Superior temporal gyrus (tissue), 1 donor: ENCODE measurements at regions not wholly inside any gene's neighbourhood (a gene's known extent, or its start where the extent isn't known, plus 50 kb on each side); places are given as distances from the start of the nearest gene placed in this dataset.

Experiments
- DNase-seq: peaks from one replicate; pipeline ENCODE4 v3.0.0-alpha.2; 2016; ENCODE audit errors: extremely low spot score

- DNase-seq: no peak
Observed at GRCh38 chr13:44242766-44243165, 130.9 kb upstream of the SERP2 start.

DNA sequence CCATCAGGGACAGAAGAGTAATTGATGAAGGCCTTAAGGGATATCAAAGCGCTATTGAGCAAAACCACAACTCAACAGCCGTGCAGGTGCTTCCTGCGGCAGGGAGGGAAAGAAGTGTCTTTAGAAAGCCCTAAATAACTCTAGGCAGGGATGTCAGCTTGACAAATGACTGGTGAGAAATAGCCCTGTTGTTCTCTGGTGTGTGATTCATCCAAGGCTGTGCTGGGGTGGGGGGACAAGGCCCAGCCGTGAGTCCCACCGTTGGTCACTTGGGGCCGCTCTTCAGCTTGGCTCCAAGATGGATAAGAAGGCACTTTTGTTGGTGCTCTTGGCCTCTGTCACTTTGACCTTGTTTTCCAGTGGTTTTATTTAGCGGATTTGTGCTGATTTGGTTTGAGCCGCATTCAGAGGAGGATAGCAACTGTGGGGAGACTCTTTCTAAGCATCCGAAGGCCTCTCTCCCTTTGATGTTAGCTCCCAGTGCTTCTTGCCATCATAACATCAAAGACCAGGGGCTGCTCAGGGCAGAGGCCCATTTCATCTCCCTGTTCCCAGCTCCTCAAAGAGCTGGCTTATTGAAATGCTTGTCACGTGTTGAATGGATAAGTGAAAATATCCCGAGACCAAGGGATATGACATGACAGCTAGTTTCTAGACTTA, 130.3 kb upstream of the SERP2 start:
- peak; percentile 71 for DNase-seq

DNA sequence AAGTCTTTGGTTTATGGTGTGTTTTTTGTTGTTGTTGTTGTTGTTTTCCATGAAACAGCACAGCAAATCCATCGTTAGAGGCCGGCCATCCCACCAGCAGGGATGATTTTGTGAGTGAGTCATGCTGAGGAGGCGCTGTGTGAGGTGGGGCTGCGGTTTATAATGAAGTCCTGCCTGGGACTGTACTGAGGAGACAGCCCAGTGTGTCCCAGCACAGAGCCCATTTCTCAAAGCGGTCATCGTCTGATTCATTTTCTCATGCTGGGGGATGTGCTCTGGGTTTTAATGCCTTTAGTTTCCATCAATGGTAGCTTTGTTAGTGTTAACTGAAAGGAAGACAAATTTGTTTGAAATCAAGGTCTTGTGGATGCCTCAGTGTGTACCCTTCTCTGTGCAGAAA, 129.3 kb upstream of the SERP2 start:
- peak; percentile 76 for DNase-seq

- no peak for DNase-seq
Observed at GRCh38 chr13:44249431-44249836, 124.2 kb upstream of the SERP2 start.

DNA sequence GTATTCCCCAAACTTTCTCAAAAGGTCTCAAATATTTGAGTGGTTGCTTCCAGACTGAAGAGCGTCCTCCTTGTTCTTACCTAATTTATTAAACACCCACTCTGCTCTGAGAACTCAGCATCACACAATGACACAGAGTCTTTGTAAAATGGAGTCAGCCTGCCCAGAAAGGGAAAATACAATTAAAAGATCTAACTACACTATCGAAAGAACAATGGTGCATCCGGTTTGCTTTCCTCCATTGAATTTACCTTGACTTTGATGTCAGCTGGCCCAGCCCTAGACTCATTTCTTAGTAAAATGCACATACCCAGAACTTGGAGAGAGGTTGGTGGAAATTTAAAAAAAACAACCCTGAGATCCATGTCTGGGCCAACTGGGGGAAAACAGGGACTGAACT, 120.7 kb upstream of the SERP2 start:
- DNase-seq: no peak

- DNase-seq: no peak
Observed at GRCh38 chr13:44255771-44256364, 117.8 kb upstream of the SERP2 start.

DNA sequence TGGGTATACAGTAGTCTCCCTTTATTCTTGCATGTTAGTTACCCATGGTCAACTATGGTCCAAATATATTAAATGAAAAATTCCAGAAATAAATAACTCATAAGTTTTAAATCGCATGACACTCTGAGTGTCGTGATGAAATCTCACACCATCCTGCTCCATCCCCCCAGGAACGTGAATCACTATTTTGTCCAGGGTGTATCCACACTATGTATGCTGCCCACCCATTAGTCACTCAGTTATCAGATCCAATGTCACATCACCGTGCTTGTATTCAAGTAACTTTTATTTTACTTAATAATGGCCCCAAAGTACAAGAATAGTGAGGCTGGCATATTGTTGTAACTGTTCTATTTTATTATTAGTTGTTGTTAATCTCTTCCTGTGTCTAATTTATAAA, 115.8 kb upstream of the SERP2 start:
- no peak for DNase-seq

DNA sequence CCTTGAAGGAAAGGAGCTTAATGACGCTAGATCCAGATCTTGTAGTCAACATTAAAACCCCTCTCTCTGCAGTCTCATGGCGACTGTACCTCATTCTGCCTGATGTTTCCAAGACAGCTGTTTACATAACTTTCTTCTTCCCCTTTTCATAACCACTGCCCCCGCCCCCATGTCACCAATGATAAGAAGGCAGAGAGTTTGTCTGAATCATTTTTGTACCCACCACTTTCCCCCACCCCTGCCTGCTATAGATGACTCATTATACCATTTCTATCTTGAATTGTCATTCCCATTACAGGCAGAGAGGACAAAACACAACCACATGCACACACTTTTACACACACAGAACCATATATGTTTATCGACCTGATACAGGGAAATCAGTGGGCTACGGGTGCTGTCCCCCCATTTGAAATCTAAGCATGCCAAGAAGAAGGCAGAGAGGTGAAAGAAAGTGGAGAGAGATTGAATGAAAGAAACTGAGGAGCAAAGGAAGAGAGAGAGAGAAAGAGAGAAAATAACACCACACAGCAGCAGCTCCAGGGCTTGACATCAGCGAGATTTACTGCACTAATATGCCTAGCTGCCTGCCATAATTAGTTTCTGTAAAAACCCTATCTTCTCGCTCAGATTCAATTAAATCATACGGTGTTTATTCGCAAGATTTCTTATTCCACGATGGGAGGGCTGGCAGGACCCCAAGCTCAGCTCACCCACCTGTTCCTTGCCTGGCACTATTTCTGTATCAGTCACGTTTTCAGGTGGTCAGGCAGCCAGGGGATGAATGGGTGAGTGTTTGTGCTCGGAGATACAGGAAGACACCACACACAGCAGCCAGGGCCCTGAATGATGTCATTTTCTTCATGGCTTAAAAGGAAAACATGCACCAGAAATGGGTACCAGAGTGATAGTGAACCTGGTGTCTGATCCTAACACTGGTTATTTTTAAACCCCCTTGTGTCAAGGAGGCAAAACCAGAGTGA, 114.3 kb upstream of the SERP2 start:
- DNase-seq: peak; percentile 45

DNA sequence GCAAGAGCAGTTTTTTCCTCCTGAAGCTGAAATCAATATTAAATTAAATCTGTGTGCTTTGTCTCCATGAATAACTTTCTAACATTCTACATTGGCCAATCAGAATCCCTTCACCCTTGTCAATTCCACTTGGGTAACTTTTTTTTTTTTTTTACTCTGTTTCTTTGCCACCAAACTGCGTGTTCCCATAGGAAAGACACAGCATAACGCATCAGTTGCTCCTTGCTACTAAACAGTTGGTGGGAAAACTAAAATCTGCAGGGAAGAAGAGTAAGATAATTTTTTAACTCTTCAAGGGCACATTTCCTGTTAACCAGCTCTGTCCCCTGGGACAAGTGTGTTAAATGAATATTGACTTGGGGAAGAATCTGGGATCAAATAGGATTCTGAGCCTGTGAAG, 113.3 kb upstream of the SERP2 start:
- no peak for DNase-seq

DNA sequence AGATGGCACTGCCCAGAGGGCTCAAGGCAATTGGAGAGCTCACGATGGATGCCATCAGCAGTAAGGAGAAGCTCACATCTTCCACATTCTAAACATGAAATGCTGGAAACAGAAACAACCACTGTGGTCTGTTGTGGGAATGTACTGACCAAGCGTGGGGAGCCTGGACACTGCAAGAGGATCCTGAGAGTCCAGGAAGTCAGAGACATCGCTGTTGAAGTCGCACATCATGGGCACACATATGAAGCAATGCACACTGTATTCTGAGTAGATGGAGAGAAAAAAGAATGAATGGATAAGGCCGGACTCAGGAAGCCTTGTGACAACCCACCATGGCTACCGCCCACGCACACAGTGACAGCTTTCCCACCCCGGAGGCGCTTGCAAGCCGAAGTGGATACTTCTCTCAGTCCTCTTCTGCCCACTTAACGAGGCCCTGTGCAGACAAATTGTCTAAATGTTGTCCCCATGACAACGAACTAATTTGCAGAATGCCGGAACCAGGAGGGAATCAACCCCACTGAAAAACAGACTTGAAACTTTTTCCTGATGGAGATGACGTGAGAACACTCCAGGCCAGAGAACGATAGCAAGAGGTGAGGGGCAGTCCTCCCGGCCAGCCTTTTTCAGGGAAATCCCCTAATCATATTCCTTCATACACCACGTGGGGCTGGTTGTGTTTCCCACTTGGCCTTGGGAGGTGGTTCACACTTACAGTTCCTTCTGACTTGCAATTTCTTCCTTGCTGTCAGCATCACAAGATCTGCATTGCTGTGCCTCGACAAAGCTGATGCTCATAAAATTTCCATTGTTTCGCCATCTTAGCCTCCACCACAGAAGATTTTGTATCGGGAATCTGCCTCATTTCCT, 109.6 kb upstream of the SERP2 start:
- peak; percentile 61 for DNase-seq

DNA sequence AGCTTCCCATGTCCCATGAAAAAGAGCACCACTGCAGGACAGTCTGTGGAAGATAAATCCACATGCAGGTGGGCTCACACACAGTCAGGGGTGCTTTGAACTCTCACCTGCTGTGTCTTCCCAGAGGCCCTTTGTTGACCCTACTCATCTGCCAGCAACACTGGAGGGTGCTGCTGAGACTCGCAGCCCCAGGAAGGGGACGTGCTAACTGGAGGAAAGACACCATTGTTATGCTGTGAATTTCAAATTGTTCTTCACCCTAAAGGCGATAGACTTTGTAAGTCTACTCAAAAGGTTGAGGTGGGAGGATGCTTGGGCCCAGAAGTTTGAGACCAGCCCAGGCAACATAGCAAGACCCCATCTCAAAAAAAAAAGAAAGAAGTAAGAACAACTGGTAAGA, 107.3 kb upstream of the SERP2 start:
- DNase-seq: no peak

- DNase-seq: no peak
Observed at GRCh38 chr13:44266772-44267171, 106.9 kb upstream of the SERP2 start.

GRCh38 chr13:44267203-44267602, 106.4 kb upstream of the SERP2 start:
- no peak for DNase-seq

DNA sequence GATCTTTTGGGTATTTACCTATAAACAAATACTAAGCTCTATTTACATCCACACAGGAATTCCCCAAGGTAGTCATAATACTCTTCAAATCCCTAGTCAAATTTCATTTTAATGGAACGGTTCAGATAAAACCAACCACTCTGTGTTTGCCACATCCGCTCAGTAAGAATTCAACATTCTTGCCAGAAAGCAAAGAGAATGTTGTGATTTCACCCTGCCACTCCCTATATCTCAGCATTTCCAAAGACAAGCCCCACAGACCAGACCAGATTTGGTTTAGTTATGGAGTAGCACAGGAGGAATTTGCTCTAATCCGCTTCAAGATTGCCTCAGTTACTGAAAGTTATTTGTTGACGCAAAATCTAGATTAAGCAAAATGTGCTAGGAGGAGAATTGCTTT, 105.6 kb upstream of the SERP2 start:
- DNase-seq: no peak

- no peak for DNase-seq
Observed at GRCh38 chr13:44268980-44269379, 104.6 kb upstream of the SERP2 start.

DNA sequence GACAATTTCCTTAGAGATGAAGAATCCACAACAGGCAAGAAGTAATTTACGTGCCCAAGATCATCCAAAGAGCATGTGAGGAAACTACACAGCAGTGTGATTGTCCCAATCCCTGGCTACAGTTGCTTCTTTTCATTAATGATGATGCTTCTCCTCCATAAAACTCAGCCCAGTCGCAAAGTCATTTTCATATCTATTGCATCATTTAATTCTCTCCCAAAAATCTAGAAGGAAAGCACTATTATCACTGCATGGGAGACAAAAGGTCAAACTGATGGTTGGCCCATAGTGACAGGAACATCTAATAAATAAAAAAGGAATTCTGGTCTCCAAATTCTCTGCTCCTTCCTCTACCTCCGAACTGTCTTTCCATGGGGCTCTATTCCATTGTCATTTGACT, 103.5 kb upstream of the SERP2 start:
- DNase-seq: no peak

- DNase-seq: no peak
Observed at GRCh38 chr13:44271031-44271455, 102.6 kb upstream of the SERP2 start.

DNA sequence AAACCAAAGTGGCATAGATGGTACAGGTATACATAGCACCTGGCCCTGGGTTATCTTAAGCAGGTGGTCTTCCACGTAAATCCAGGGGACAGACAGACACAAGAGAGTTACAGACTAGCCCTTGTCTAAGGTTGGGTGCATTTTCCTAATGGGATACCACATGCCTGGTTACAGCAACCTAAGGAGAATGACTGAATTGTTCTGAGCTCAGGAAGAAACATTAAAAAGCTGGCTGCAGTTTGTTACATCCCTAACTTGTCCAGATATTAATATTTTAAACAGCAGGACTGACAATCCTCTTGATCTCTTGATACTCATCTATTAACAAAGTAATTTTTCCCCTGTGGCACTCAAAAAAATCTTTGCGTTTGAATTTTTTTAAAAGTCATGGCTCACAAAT, 102.2 kb upstream of the SERP2 start:
- no peak for DNase-seq

GRCh38 chr13:44271915-44272341, 101.7 kb upstream of the SERP2 start:
- DNase-seq: peak; percentile 45

GRCh38 chr13:44272692-44273091, 100.9 kb upstream of the SERP2 start:
- DNase-seq: no peak

- no peak for DNase-seq
Observed at GRCh38 chr13:44273216-44273615, 100.4 kb upstream of the SERP2 start.
